T47D (cell line): ENCODE measurements at regions not wholly inside any gene's neighbourhood (a gene's known extent, or its start where the extent isn't known, plus 50 kb on each side); places are given as distances from the start of the nearest gene placed in this dataset.

ENCODE experiments used
- DNase-seq, 2 experiments: peaks; one replicate each; pipeline versions ENCODE4 v3.0.0 to v3.0.0-alpha.2; 2011 to 2012; ENCODE audit warnings: low read depth in 1 of 2, low spot score in 1 of 2
- JUND ChIP-seq: IDR thresholded peaks from 2 replicates; pipeline ENCODE4 v1.6.1; 2012; ENCODE audit warnings: low read depth
- in situ Hi-C: cut with HindIII; loops from 2 replicates; pipeline ENCODE4 v1.10.0; 2016; ENCODE audit warnings: low sequenced_read_pairs, low pct_unique_long_range_greater_than_20kb

DNA sequence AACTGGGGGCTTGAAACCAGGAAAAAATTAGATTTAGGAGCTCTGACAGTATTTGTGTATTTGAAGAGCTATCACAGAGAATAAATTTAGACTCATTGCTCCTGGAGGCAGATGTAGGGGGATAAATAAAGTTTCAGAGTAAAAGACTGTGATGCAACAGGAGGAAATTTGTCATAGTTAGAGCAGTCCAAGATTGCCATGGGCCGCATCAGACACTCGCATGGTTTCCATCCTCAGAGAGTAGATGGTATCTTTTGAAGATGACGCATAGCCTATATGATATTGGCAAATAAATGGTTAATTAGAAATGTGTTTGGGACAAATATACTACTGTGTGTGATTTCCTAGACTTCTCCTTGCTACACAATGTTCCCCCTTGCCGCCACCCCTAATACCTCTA, 170.5 kb downstream of the FTCDNL1 start:
- DNase-seq = no peak
- in situ Hi-C loops = no loop called here
- TF ChIP-seq JUND = no peak

GRCh38 chr2:199679883-199680282, 171.1 kb downstream of the FTCDNL1 start:
- no peak for DNase-seq

GRCh38 chr2:199677881-199678280, 173.1 kb downstream of the FTCDNL1 start:
- TF ChIP-seq JUND = no peak
- in situ Hi-C loops = no loop called here
- no peak for DNase-seq

More at GRCh38 chr2:199679883-199680282, 171.1 kb downstream of the FTCDNL1 start:
- no peak for TF ChIP-seq JUND
- in situ Hi-C loops = no loop called here

DNA sequence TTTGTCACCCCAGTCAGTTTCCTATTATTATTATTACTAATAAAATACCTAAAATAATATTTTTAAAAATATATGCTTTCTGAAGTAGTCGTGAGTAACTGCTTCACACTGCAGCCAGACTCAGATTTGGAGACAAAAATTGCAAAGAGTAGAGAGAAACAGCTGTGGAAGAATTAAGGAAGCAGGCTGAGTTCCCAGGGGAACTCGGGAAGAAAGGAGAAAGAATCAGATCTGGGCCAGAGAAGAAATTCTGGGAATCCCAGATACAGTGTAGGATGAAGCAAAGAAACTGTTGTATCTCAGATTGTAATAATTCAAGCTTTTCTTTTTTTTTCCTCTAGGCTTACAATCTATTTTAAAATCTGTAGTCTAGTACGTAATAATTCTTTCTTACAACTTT, 182.3 kb downstream of the FTCDNL1 start:
- TF ChIP-seq JUND = no peak
- DNase-seq = no peak
- in situ Hi-C loops = no loop called here

- DNase-seq = no peak
- in situ Hi-C loops = no loop called here
- no peak for TF ChIP-seq JUND
Measured at GRCh38 chr2:199663157-199663556, 187.8 kb downstream of the FTCDNL1 start.

GRCh38 chr2:199662255-199662654, 188.7 kb downstream of the FTCDNL1 start:
- in situ Hi-C loops = no loop called here
- no peak for TF ChIP-seq JUND
- DNase-seq = no peak

DNA sequence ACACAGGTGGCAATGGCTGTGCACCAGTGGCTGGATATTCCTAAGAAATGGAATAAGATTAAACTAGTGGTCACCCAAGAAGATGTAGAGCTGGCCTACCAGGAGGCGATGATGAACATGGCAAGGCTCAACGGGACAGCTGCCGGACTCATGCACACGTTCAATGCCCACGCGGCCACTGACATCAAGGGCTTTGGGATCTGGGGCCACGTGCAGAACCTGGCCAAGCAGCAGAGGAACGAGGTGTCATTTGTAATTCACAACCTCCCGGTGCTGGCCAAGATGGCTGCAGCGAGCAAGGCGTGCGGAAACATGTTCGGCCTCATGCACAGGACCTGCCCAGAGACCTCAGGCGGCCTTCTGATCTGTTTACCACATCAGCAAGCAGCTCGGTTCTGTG, 190.8 kb downstream of the FTCDNL1 start:
- DNase-seq = no peak
- in situ Hi-C loops = no loop called here
- TF ChIP-seq JUND = no peak

DNA sequence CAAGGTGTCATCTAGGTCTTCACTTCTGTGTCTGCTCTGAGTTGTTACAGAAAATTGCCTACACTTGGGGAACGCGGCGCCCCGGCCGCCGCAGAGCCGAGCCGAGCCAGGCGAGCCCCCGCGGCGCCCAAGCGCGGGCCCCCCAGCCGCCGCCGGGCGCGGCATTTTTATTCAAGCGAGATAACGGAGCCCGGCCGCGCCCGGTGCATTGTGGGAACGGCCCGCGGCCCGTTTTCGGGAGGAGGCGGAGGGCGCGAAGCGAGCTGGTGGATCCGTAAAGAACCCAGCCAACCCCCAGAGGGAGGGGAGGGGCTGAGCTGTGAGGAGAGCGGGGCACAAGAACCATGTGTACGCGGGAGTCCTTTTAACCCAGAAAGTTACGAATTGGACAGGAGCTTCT, 191.8 kb downstream of the FTCDNL1 start:
- in situ Hi-C loops = no loop called here
- DNase-seq = no peak

GRCh38 chr2:199646439-199646838, 188.7 kb upstream of the SATB2 start:
- no peak for TF ChIP-seq JUND
- in situ Hi-C loops = no loop called here
- DNase-seq = no peak

More for the DNA sequence above, 191.8 kb downstream of the FTCDNL1 start:
- TF ChIP-seq JUND = no peak

- no peak for DNase-seq
- in situ Hi-C loops = no loop called here
- no peak for TF ChIP-seq JUND
Measured at GRCh38 chr2:199631129-199631528, 173.4 kb upstream of the SATB2 start.

DNA sequence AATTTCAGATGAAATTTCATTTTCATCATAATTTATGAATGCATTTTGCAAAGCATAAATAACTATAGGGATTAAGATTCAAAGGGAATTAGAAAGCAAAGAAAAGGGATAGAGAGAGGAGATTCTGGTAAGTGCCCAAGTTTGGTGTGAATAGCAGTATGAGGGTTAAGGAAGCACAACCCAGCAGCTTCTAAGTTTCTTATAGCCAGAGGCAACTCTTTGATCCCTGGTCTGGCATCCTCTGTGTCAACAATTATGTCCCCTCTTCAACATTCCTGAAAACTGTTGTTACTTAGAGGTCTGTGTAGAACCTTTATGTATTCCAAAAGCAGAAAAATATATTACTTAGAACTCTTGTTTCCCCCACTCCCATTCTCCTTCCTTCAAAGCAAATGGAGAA, 171.6 kb upstream of the SATB2 start:
- DNase-seq = peak in 1 of 2 experiments; percentile 17
- no peak for TF ChIP-seq JUND
- in situ Hi-C loops = no loop called here

DNA sequence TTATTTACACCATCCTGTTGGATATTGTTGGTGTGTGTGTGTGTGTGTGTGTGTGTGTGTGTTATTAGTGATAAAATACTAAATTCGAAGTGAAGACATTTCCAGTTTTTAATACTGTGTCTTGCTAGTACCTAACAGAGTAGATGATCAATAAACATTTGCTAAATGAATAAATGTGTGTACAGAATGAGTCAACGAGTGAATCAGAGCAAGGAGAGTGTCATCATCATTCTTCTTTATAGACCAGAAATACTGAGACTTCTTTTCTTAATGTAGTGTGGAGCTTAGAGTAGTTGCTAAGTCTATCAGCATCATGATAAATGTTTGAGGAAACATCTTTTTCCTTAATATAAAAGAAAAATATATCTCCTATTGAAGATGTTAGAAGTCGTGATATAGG, 169.7 kb upstream of the SATB2 start:
- in situ Hi-C loops = no loop called here
- no peak for DNase-seq
- no peak for TF ChIP-seq JUND

DNA sequence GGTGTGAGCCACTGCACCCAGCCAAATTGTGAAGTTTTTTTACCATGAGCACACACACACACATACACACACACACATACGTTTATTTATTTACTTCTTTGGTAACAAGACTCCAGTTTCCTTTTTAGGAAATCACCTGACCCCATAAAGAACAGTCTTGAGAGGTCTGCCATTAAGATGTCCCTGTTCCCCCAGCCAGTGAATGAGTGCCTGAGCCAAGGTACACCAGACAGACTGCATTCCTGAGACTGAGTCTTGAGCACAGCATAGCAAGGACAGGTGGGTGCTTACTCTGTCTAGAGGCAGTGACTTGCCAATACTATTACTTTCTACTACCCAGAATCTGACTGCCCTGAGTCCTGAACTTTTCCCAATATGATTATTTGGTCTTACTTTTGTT, 167.2 kb upstream of the SATB2 start:
- in situ Hi-C loops = no loop called here

GRCh38 chr2:199612509-199613130, 154.9 kb upstream of the SATB2 start:
- in situ Hi-C loops = no loop called here
- TF ChIP-seq JUND = no peak
- no peak for DNase-seq

More for the DNA sequence above, 167.2 kb upstream of the SATB2 start:
- TF ChIP-seq JUND = no peak
- DNase-seq = peak; percentile 67 to 95

DNA sequence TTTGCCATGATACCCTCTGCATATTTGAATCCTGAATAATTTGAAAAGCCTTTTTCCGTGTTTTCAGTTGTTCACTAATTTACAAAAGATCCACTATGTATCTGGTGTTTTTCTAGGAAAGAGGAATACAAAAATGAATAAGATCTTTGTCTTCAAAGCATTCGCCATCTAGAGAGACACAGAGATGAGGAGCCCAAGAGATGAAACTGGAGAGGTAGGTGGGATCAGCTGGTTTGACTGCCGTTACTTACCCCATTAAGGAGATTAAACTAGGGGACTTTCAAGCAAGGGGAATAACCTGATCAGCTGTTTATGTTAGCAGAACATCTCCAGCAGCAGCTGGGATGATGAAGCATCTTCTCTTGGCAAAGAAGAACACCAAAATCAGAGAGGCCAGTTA, 150.2 kb upstream of the SATB2 start:
- in situ Hi-C loops = no loop called here
- TF ChIP-seq JUND = no peak
- no peak for DNase-seq
